A549 (cell line): ENCODE measurements at regions not wholly inside any gene's neighbourhood (a gene's known extent, or its start where the extent isn't known, plus 50 kb on each side); places are given as distances from the start of the nearest gene placed in this dataset.

Experiments used
- ATAC-seq, 2 experiments: fragments of 200-7000 bp in 1 of 2; fragments of >200 bp in 1 of 2; cut with Nextera tagmentation in 1 of 2; cut with Tn5 transposase in 1 of 2; 3 replicates each; pipeline versions ENCODE4 v1.8.0 to v1.9.1; 2018 to 2020; ENCODE audit warnings: mild to moderate bottlenecking in 1 of 2, moderate library complexity in 1 of 2
- CTCF ChIA-PET: fragments of 300-600 bp; sonication (Branson Sonifier 250); formaldehyde crosslinking; extraction: SDS; loops from one replicate; lab custom pipeline; 2021; ENCODE audit warnings: antibody characterized with exemption, inconsistent platforms; lab: Yijun Ruan, JAX
- POLR2A ChIA-PET: fragments of 350-600 bp; formaldehyde crosslinking; extraction: SDS; loops from one replicate; lab custom pipeline; 2021; ENCODE audit warnings: antibody characterized with exemption, inconsistent platforms; lab: Yijun Ruan, JAX
- DNase-seq, 2 experiments: peaks; one replicate each; pipeline versions ENCODE4 v3.0.0 to v3.0.0-alpha.2; 2011 to 2016; ENCODE audit warnings: low read depth in 1 of 2, low spot score in 1 of 2
- FAIRE-seq: peaks from 2 replicates; lab custom pipeline; 2011; peaks lifted over from hg19 to GRCh38; lab: Jason Lieb, UNC
- H3K27ac ChIP-seq, 2 experiments: fragments of >200 bp; sonication (Bioruptor Twin); formaldehyde crosslinking; 3 replicates each; pipeline ENCODE4 v1.5.1; 2016 to 2017
- H3K4me1 ChIP-seq: fragments of >200 bp; sonication (Bioruptor Twin); formaldehyde crosslinking; 3 replicates; pipeline ENCODE4 v1.6.1; 2016
- H3K4me2 ChIP-seq: fragments of >200 bp; sonication (Bioruptor Twin); formaldehyde crosslinking; 3 replicates; pipeline ENCODE4 v1.6.1; 2016
- H3K4me3 ChIP-seq: fragments of >200 bp; sonication (Bioruptor Twin); formaldehyde crosslinking; 3 replicates; pipeline ENCODE4 v1.5.1; 2016
- H3K9me3 ChIP-seq: fragments of >200 bp; sonication (Bioruptor Twin); formaldehyde crosslinking; 3 replicates; pipeline ENCODE4 v1.6.1; 2016
- CBX8 ChIP-seq: fragments of 200-600 bp; sonication (generic); IDR thresholded peaks from 2 replicates; pipeline ENCODE4 v1.6.1; 2016
- CHD4 ChIP-seq: fragments of 200-600 bp; sonication (generic); IDR thresholded peaks from 2 replicates; pipeline ENCODE4 v1.6.1; 2016; ENCODE audit warnings: antibody characterized with exemption, mild to moderate bottlenecking, borderline replicate concordance
- EHF ChIP-seq: fragments of 250-450 bp; sonication (Bioruptor Pico); IDR thresholded peaks from 2 replicates; pipeline ENCODE4 v1.5.0; 2020; ENCODE audit warnings: mild to moderate bottlenecking
- EHMT2 ChIP-seq: fragments of 200-600 bp; sonication (generic); IDR thresholded peaks from 2 replicates; pipeline ENCODE4 v1.6.1; 2016; ENCODE audit warnings: antibody characterized with exemption, low read depth, mild to moderate bottlenecking, moderate library complexity
- EP300 ChIP-seq, 2 experiments: fragments of >200 bp; sonication (Bioruptor Twin); formaldehyde crosslinking; IDR thresholded peaks; 2 replicates in 1 of 2; 3 replicates in 1 of 2; pipeline ENCODE4 v1.6.1; 2016 to 2017
- FOSB ChIP-seq: fragments of 250-450 bp; sonication (Bioruptor Pico); IDR thresholded peaks from 2 replicates; pipeline ENCODE4 v1.5.0; 2020; ENCODE audit warnings: mild to moderate bottlenecking, moderate library complexity
- FOSL2 ChIP-seq, 2 experiments: fragments of 450-650 bp in 1 of 2; fragments of >200 bp in 1 of 2; sonication (Bioruptor Twin) in 1 of 2; formaldehyde crosslinking; IDR thresholded peaks; 2 replicates each; pipeline versions ENCODE4 v1.5.0 to v1.6.1; 2016 to 2020; ENCODE audit warnings: mild to moderate bottlenecking in 1 of 2, moderate library complexity in 1 of 2
- FOXS1 ChIP-seq: fragments of 250-450 bp; sonication (Bioruptor Pico); IDR thresholded peaks from 2 replicates; pipeline ENCODE4 v1.5.0; 2020; ENCODE audit warnings: mild to moderate bottlenecking, moderate library complexity
- GATA3 ChIP-seq: IDR thresholded peaks from 2 replicates; pipeline ENCODE4 v1.6.1; 2012; ENCODE audit warnings: borderline replicate concordance
- HDAC2 ChIP-seq: fragments of 200-600 bp; sonication (generic); IDR thresholded peaks from 2 replicates; pipeline ENCODE4 v1.6.1; 2016
- HEYL ChIP-seq: fragments of 250-450 bp; sonication (Bioruptor Pico); IDR thresholded peaks from 2 replicates; pipeline ENCODE4 v1.8.0; 2021; ENCODE audit warnings: mild to moderate bottlenecking, moderate library complexity
- HOXB13 ChIP-seq: fragments of 250-450 bp; sonication (Bioruptor Pico); IDR thresholded peaks from 2 replicates; pipeline ENCODE4 v1.5.0; 2020; ENCODE audit warnings: low read depth, mild to moderate bottlenecking, moderate library complexity
- HOXB5 ChIP-seq: fragments of 250-450 bp; sonication (Bioruptor Pico); IDR thresholded peaks from 2 replicates; pipeline ENCODE4 v1.5.0; 2020; ENCODE audit warnings: mild to moderate bottlenecking, moderate library complexity
- JUN ChIP-seq, 2 experiments: fragments of >200 bp; sonication (Bioruptor Twin); formaldehyde crosslinking; IDR thresholded peaks; 2 replicates in 1 of 2; 3 replicates in 1 of 2; pipeline ENCODE4 v1.6.1; 2016 to 2017
- KDM1A ChIP-seq: fragments of 200-600 bp; sonication (generic); IDR thresholded peaks from 2 replicates; pipeline ENCODE4 v1.6.1; 2016; ENCODE audit warnings: low read depth, mild to moderate bottlenecking
- MYC ChIP-seq: IDR thresholded peaks from 2 replicates; pipeline ENCODE4 v1.6.1; 2012; ENCODE audit warnings: mild to moderate bottlenecking, inconsistent platforms, low read length, improper control_type of control experiment, borderline replicate concordance
- NFE2L2 ChIP-seq: fragments of 150-350 bp; conservative IDR thresholded peaks from 2 replicates; pipeline ENCODE4 v1.6.1; 2014; ENCODE audit warnings: low read length
- PHF8 ChIP-seq: fragments of 200-600 bp; sonication (generic); IDR thresholded peaks from 2 replicates; pipeline ENCODE4 v1.6.1; 2016; ENCODE audit warnings: low read depth, mild to moderate bottlenecking, antibody characterized with exemption, moderate library complexity, borderline replicate concordance
- RFX5 ChIP-seq: fragments of 450-650 bp; IDR thresholded peaks from 2 replicates; pipeline ENCODE4 v1.7.1; 2014; ENCODE audit warnings: antibody characterized with exemption, mild to moderate bottlenecking, moderate library complexity
- SMC3 ChIP-seq: fragments of >200 bp; sonication (Bioruptor Twin); formaldehyde crosslinking; IDR thresholded peaks from 3 replicates; pipeline ENCODE4 v1.6.1; 2018; ENCODE audit warnings: inconsistent platforms
- ZNF302 ChIP-seq: fragments of 250-450 bp; sonication (Bioruptor Pico); IDR thresholded peaks from 2 replicates; pipeline ENCODE4 v1.9.0; 2021; ENCODE audit warnings: inconsistent platforms, mild to moderate bottlenecking, moderate library complexity
- ZSCAN20 ChIP-seq: fragments of 250-450 bp; sonication (Bioruptor Pico); IDR thresholded peaks from 2 replicates; pipeline ENCODE4 v1.8.0; 2022; ENCODE audit warnings: mild to moderate bottlenecking, moderate library complexity
- WGBS: methylation state at CpG from one replicate; pipeline ENCODE4 v1.1.6; 2017; ENCODE audit errors: missing lambda C conversion rate; 5-methylcytosine and 5-hydroxymethylcytosine counted together
- TF ChIP-seq, protein P1 (sequence below): IDR thresholded peaks from 2 replicates; pipeline ENCODE4 v1.6.1; 2012
- TF ChIP-seq, protein P2 (sequence below): fragments of 250-450 bp; sonication (Bioruptor Pico); IDR thresholded peaks from 2 replicates; pipeline ENCODE4 v1.5.0; 2021; ENCODE audit warnings: mild to moderate bottlenecking, moderate library complexity, borderline replicate concordance
- TF ChIP-seq, protein P3 (sequence below): fragments of 450-650 bp; IDR thresholded peaks from 2 replicates; pipeline ENCODE4 v1.6.1; 2014; ENCODE audit warnings: antibody characterized with exemption

DNA sequence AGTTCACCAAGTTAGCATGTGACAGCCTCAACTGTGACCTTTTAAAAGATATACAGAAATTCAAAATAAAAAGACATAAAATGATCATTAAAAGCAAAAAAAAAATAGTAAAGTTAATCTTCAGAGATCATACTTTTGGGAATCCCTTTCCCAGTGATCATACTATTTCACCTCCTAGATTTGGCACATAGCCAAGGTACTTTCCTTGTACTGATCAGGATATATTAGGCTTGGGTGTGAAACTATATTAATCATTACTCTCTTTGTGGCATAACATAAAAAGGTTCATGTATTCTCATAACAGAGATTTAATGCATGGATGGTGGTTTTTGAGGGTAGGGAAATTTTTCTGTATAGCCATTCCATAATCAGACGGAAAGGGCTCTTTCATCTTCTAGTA is 109.6 kb upstream of the ZWINT start:
- 13% methylated on average over 1 of the region's 1 CpG for WGBS

DNA sequence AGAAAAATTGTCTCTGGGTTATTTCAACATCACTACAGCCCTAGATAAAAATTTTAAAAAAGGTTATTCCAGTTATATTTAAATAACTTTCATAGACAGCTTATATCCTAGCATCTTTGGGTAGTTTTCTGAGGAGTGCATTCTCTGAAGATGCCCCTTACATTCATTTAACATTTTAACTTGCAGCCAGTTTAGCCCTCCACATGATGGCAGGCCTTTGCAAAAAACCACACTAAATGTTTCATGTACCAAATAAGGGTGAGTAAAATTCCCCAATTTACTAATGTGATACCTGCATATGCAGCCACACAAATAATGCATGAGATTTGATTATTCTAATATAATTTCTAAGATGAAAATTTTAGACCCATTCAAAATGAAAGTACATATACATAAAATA is 108.4 kb upstream of the ZWINT start:
- Histone ChIP-seq H3K4me3 (no peak overlapping the region), H3K27ac (no peak overlapping the region)
- CTCF ChIA-PET, result no interaction called here
- TF ChIP-seq ZSCAN20 (CRISPR knock-in tag) (no peak), HOXB5 (CRISPR knock-in tag) (no peak), HDAC2 (no peak), EHF (CRISPR knock-in tag) (no peak), PHF8 (no peak), KDM1A (no peak), CHD4 (no peak), FOXS1 (CRISPR knock-in tag) (no peak), RFX5 (no peak), SMC3 (no peak), HEYL (CRISPR knock-in tag) (no peak), EP300 (IDR thresholded peaks at IDR 0.05) (no peak)
- TF ChIP-seq, protein P1, sequence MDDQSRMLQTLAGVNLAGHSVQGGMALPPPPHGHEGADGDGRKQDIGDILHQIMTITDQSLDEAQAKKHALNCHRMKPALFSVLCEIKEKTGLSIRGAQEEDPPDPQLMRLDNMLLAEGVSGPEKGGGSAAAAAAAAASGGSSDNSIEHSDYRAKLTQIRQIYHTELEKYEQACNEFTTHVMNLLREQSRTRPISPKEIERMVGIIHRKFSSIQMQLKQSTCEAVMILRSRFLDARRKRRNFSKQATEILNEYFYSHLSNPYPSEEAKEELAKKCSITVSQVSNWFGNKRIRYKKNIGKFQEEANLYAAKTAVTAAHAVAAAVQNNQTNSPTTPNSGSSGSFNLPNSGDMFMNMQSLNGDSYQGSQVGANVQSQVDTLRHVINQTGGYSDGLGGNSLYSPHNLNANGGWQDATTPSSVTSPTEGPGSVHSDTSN, result no peak
- TF ChIP-seq, protein P2, sequence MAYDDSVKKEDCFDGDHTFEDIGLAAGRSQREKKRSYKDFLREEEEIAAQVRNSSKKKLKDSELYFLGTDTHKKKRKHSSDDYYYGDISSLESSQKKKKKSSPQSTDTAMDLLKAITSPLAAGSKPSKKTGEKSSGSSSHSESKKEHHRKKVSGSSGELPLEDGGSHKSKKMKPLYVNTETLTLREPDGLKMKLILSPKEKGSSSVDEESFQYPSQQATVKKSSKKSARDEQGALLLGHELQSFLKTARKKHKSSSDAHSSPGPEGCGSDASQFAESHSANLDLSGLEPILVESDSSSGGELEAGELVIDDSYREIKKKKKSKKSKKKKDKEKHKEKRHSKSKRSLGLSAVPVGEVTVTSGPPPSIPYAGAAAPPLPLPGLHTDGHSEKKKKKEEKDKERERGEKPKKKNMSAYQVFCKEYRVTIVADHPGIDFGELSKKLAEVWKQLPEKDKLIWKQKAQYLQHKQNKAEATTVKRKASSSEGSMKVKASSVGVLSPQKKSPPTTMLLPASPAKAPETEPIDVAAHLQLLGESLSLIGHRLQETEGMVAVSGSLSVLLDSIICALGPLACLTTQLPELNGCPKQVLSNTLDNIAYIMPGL (CRISPR knock-in tag), result no peak
- TF ChIP-seq, all 56 proteins: peak for 0
- ATAC-seq, result no peak
- POLR2A ChIA-PET, result no interaction called here
- Histone ChIP-seq H3K9me3 (no peaks in the 10 kb centered on the region), H3K4me2 (no peak overlapping the region), H3K4me1 (no peaks in the 10 kb centered on the region)
- FAIRE-seq, result no peak
- DNase-seq, result no peak

More for the DNA sequence above, 109.6 kb upstream of the ZWINT start:
- Histone ChIP-seq H3K4me1 (no peaks in the 10 kb centered on the region), H3K9me3 (no peaks in the 10 kb centered on the region), H3K4me2 (no peak overlapping the region), H3K27ac (no peak overlapping the region), H3K4me3 (no peak overlapping the region)
- TF ChIP-seq GATA3, result no peak
- no peak for TF ChIP-seq FOSB (CRISPR knock-in tag)
- TF ChIP-seq FOSL2 (IDR thresholded peaks at IDR 0.05), result no peak
- no peak for TF ChIP-seq FOSL2 (CRISPR knock-in tag; IDR thresholded peaks at IDR 0.05)
- no peak for TF ChIP-seq EP300 (IDR thresholded peaks at IDR 0.05)
- no peak for TF ChIP-seq CBX8
- no peak for TF ChIP-seq JUN (IDR thresholded peaks at IDR 0.05)
- TF ChIP-seq HDAC2, result no peak
- TF ChIP-seq NFE2L2, result no peak
- TF ChIP-seq, protein P3, sequence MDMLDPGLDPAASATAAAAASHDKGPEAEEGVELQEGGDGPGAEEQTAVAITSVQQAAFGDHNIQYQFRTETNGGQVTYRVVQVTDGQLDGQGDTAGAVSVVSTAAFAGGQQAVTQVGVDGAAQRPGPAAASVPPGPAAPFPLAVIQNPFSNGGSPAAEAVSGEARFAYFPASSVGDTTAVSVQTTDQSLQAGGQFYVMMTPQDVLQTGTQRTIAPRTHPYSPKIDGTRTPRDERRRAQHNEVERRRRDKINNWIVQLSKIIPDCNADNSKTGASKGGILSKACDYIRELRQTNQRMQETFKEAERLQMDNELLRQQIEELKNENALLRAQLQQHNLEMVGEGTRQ, result no peak
- no peak for TF ChIP-seq MYC
- TF ChIP-seq, protein P1, result no peak
- TF ChIP-seq EHMT2, result no peak
- no peak for TF ChIP-seq HOXB13
- no peak for TF ChIP-seq KDM1A
- TF ChIP-seq ZNF302 (CRISPR knock-in tag), result no peak
- ATAC-seq (no peak), FAIRE-seq (no peak), DNase-seq (no peak)
- CTCF ChIA-PET, result no interaction called here
- POLR2A ChIA-PET, result no interaction called here
